ENCODE measurements at regions not wholly inside any gene's neighbourhood (a gene's known extent, or its start where the extent isn't known, plus 50 kb on each side); places are given as distances from the start of the nearest gene placed in this dataset.

DNA sequence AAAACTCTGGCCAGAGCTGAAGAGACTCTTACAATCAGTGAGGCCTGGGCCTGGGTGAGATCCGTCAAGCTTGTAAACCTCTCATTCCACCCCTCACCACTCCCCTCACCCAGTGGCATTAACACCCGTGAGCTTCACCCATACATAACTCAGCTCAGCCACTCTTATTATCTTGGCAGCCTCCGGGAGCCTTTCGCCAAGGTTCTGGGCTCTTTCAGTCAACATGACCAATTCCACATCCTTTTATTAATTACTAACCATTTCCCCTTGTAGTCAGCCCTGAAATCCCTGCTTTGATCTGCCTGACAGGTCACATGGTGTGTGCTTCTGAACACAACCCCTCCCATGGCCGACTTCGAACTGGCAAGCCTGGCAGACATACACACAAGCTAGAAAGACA lies 134.8 kb downstream of the SETD4 start:
- TF ChIP-seq, protein P1, sequence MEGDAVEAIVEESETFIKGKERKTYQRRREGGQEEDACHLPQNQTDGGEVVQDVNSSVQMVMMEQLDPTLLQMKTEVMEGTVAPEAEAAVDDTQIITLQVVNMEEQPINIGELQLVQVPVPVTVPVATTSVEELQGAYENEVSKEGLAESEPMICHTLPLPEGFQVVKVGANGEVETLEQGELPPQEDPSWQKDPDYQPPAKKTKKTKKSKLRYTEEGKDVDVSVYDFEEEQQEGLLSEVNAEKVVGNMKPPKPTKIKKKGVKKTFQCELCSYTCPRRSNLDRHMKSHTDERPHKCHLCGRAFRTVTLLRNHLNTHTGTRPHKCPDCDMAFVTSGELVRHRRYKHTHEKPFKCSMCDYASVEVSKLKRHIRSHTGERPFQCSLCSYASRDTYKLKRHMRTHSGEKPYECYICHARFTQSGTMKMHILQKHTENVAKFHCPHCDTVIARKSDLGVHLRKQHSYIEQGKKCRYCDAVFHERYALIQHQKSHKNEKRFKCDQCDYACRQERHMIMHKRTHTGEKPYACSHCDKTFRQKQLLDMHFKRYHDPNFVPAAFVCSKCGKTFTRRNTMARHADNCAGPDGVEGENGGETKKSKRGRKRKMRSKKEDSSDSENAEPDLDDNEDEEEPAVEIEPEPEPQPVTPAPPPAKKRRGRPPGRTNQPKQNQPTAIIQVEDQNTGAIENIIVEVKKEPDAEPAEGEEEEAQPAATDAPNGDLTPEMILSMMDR (conservative IDR thresholded peaks at IDR 0.05; ENCODE audit: low read length), result no peak
- no peak for TF ChIP-seq EZH2phosphoT487 (IDR thresholded peaks at IDR 0.05; ENCODE audit: borderline replicate concordance, low read depth, low read length)
- H4K20me1 ChIP-seq (ENCODE audit: insufficient read depth, low read length), result no peaks in the 10 kb centered on the region
- ChIA-PET CTCF (ENCODE audit: unreplicated experiment) (no interaction called here), POLR2A (interaction anchor here (1.1 kb wide), 1 partner anchor 10 kb away, joined by 3 read pairs; no protein-coding TSS in a partner anchor)
- no peaks in the 10 kb centered on the region for H3K9me2 ChIP-seq (ENCODE audit: insufficient read depth, low read length)
- peak; percentile 9 for DNase-seq (ENCODE audit: low spot score)
- H3K4me3 ChIP-seq (ENCODE audit: low read depth, low read length, poor library complexity, severe bottlenecking), result no peak overlapping the region
- H3K4me1 ChIP-seq (ENCODE audit: insufficient read depth, low read length, poor library complexity, severe bottlenecking), result no peaks in the 10 kb centered on the region
- no peak overlapping the region for H2AFZ ChIP-seq (ENCODE audit: low read length)
- BruUV-seq (replicated peaks), result no TSS peak
- H3K27ac ChIP-seq (ENCODE audit: low read depth, low read length, poor library complexity, severe bottlenecking), result no peak overlapping the region
- intact Hi-C loops (cut with micrococcal nuclease; ENCODE audit: unreplicated experiment), result no loop called here
- H3K36me3 ChIP-seq (ENCODE audit: insufficient read depth, low read length), result no peaks in the 10 kb centered on the region
- no peak overlapping the region for H3K4me2 ChIP-seq (ENCODE audit: low read length)
- no peaks in the 10 kb centered on the region for H3K9me3 ChIP-seq (ENCODE audit: low read length)
- H3K79me2 ChIP-seq (ENCODE audit: insufficient read depth, low read depth, low read length), result no peaks in the 10 kb centered on the region

DNA sequence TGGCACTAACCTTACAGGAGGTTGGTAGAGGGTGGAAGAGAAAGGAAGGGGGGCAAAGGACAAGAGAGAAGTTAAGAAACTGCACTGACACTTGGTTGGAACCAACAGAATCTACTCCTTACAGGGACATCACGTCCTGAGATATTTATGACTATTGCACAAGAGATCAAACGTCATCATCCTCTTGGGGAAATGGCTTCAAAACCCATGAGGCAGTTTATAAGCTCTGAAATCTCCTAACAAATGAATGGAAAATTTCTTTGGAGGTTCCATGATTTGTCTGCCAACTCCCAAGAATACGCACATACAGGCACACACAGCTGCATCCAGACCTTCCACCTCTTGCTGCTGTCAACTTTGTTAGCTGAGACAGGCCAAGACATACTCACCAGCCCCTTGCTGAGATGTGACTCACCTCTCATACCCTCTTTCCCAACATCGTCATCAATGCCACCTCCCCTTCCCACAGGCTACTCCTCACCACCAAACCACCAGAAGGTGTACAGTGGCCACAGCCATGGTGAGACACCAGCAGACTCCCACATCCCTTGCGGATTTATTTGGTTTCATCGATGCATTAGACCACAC lies 135.5 kb downstream of the SETD4 start:
- no TSS peak for BruUV-seq (replicated peaks)
- no peaks in the 10 kb centered on the region for H3K9me3 ChIP-seq (ENCODE audit: low read length)
- no peaks in the 10 kb centered on the region for H3K79me2 ChIP-seq (ENCODE audit: insufficient read depth, low read depth, low read length)
- no peak overlapping the region for H3K27ac ChIP-seq (ENCODE audit: low read depth, low read length, poor library complexity, severe bottlenecking)
- no peak overlapping the region for H3K4me3 ChIP-seq (ENCODE audit: low read depth, low read length, poor library complexity, severe bottlenecking)
- H3K9me2 ChIP-seq (ENCODE audit: insufficient read depth, low read length), result no peaks in the 10 kb centered on the region
- no peak overlapping the region for H2AFZ ChIP-seq (ENCODE audit: low read length)
- POLR2A ChIA-PET, result interaction anchor here (1.1 kb wide), 1 partner anchor 9 kb away, joined by 3 read pairs; no protein-coding TSS in a partner anchor
- DNase-seq (ENCODE audit: low spot score), result no peak
- H3K4me1 ChIP-seq (ENCODE audit: insufficient read depth, low read length, poor library complexity, severe bottlenecking), result no peaks in the 10 kb centered on the region
- TF ChIP-seq EZH2phosphoT487 (IDR thresholded peaks at IDR 0.05; ENCODE audit: borderline replicate concordance, low read depth, low read length), result no peak
- TF ChIP-seq, protein P1 (conservative IDR thresholded peaks at IDR 0.05; ENCODE audit: low read length), result no peak
- intact Hi-C loops (cut with micrococcal nuclease; ENCODE audit: unreplicated experiment), result no loop called here
- CTCF ChIA-PET (ENCODE audit: unreplicated experiment), result no interaction called here
- no peaks in the 10 kb centered on the region for H4K20me1 ChIP-seq (ENCODE audit: insufficient read depth, low read length)
- no peak overlapping the region for H3K4me2 ChIP-seq (ENCODE audit: low read length)
- no peaks in the 10 kb centered on the region for H3K36me3 ChIP-seq (ENCODE audit: insufficient read depth, low read length)

DNA sequence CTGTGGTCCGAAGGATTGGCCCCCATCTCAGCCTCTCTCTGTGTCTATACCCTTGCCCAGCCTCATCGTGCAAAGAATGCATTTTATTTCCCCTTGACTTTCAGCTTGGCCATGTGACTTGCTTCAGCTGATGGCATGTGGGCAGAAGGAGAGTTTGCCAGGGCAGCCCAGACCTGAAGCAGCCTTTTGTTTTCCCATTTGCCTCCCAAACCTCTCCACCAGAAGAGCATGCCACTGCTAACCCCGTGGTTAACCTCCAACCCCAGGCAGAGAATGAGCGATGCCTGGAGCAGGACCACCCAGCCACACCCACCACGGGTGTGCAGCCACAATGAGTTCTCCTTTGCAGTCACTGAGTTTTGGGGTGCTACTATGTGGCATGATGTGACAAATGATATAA lies 136.4 kb downstream of the SETD4 start:
- DNase-seq (ENCODE audit: low spot score), result no peak
- CTCF ChIA-PET (ENCODE audit: unreplicated experiment), result no interaction called here
- H3K9me2 ChIP-seq (ENCODE audit: insufficient read depth, low read length), result no peaks in the 10 kb centered on the region

More for the DNA sequence above, 136.4 kb downstream of the SETD4 start:
- no peaks in the 10 kb centered on the region for H3K79me2 ChIP-seq (ENCODE audit: insufficient read depth, low read depth, low read length)
- H3K27ac ChIP-seq (ENCODE audit: low read depth, low read length, poor library complexity, severe bottlenecking), result no peak overlapping the region
- TF ChIP-seq, protein P1 (conservative IDR thresholded peaks at IDR 0.05; ENCODE audit: low read length), result no peak
- no peak for TF ChIP-seq EZH2phosphoT487 (IDR thresholded peaks at IDR 0.05; ENCODE audit: borderline replicate concordance, low read depth, low read length)
- no peaks in the 10 kb centered on the region for H3K9me3 ChIP-seq (ENCODE audit: low read length)
- H4K20me1 ChIP-seq (ENCODE audit: insufficient read depth, low read length), result no peaks in the 10 kb centered on the region
- intact Hi-C loops (cut with micrococcal nuclease; ENCODE audit: unreplicated experiment), result no loop called here
- no peak overlapping the region for H2AFZ ChIP-seq (ENCODE audit: low read length)
- H3K4me1 ChIP-seq (ENCODE audit: insufficient read depth, low read length, poor library complexity, severe bottlenecking), result no peaks in the 10 kb centered on the region
- no peak overlapping the region for H3K4me2 ChIP-seq (ENCODE audit: low read length)
- no peak overlapping the region for H3K4me3 ChIP-seq (ENCODE audit: low read depth, low read length, poor library complexity, severe bottlenecking)
- no TSS peak for BruUV-seq (replicated peaks)
- H3K36me3 ChIP-seq (ENCODE audit: insufficient read depth, low read length), result no peaks in the 10 kb centered on the region
- POLR2A ChIA-PET, result no interaction called here

All from OCI-LY7 (cell line).